ENCODE measurements at regions not wholly inside any gene's neighbourhood (a gene's known extent, or its start where the extent isn't known, plus 50 kb on each side); places are given as distances from the start of the nearest gene placed in this dataset.

GRCh38 chr17:53148058-53148457 is 674.7 kb upstream of the KIF2B start:
- no peak for FAIRE-seq

DNA sequence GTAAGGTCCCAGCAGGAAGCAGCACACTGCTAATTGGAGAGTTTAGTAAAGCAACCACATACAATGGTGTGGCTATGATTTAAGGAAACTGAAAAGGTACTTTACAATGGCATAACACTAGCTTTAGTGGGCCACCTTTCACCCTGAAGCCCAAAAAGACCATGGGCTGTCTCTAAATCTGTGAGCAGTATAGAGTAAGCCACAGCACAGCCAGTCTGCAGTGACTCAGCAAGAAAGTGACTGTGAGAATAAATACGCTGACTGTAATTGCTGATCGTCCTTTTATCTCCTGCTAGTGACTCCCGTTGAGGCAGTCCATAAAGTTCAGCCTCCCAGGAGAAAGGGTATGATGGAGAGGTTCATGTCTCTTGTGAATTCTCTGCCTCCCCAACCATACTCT is 679.8 kb upstream of the KIF2B start:
- FAIRE-seq: no peak

DNA sequence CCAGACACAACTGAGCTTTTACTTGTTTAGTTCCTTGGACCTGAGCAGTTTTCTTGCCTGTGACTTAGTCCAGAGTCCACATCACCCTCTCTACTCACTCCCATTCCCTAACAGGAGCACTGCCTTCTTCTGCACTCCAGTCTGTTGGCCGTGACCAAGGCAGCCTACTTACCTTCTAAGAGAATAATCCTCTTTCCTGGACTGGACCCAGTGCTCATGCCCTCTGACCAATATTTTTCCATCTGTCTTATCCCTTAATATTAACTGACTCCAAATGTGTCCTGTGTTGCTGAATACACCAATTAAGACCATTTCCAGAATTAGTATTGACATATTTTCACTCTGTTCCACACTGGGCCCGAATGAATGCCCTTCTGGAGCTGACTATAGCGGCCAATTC is 681.0 kb upstream of the KIF2B start:
- FAIRE-seq: no peak

DNA sequence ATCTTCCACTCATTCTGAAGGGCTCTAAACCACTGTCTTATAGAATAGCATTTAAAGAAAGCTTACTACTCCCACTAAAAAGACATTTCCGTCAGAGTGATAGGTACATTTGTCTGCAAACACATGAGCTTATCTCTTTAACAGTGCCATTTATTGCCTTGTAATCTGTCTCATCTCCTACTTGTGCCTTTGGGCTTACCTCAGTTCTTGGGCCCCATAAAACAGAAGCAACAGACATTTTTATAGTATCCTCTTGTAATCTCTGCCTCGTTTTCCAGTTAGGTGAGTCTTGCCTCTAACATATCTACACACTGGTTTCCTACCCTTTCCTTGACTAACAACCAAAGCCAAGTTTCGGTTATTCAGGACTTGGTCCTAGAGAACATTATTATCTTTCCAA is 681.4 kb upstream of the KIF2B start:
- no peak for FAIRE-seq

- FAIRE-seq: no peak
These were observed 684.9 kb upstream of the KIF2B start for GRCh38 chr17:53137869-53138268.

DNA sequence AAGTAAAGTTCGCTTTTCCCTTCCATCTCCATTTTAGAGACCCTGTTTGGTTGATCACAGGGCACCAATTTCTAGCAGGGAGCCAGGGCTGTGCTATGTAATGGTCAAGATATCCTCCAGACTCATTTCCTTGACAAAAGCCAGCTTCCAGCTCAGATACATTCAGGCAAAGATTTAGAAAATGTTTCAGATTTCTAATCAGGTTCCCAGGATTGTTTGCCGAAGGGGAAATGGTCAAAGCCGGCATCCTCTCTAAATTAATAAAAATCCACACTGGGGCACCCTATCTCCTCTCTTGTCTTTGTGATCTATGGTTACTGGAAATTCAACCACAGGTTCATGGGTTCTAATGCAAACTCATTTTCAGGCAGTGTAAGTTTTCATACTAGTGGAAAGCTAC is 686.8 kb upstream of the KIF2B start:
- FAIRE-seq: no peak

- no peak for FAIRE-seq
These were observed 688.2 kb upstream of the KIF2B start for GRCh38 chr17:53134548-53134947.

GRCh38 chr17:53133876-53134275 is 688.9 kb upstream of the KIF2B start:
- no peak for FAIRE-seq

DNA sequence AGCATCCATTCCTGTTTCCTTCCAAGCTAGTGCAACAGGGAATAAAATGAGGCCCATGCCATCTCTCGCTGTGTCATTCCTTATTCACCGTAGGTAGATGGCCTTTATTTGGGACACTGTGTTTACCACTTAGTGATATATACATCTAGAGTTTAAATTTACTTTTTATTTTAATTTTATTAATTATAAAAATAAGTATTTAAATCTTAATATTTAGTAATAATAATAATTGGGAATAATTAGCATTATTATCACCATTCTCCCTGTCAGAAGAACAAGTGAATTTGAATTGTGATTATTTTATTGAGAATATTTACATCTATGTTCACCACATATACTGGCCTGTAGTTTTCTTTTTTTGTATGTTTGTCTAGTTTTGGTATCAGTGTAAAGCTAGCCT is 692.9 kb upstream of the KIF2B start:
- FAIRE-seq: no peak

- no peak for FAIRE-seq
These were observed 695.4 kb upstream of the KIF2B start for GRCh38 chr17:53127331-53127730.

DNA sequence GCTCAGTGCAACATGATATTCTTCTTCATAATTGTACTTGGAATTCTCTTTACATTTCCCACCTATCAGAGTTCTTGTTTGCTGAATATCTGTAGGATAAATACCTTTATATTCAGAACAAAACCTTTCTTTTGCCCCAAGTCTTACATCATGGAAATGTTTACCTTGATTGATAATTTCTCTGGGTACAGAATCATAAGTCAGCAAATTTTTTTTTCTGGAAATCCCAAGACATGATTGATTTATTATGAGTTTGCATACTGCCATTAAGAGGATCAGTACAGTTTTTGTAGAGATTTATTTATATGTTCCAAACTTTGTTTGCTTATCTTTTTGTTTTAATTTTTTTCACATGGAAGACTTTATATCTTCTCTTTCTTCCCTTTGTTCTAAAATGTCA is 699.8 kb upstream of the KIF2B start:
- FAIRE-seq: no peak

GRCh38 chr17:53119773-53120172 is 703.0 kb upstream of the KIF2B start:
- FAIRE-seq: no peak

DNA sequence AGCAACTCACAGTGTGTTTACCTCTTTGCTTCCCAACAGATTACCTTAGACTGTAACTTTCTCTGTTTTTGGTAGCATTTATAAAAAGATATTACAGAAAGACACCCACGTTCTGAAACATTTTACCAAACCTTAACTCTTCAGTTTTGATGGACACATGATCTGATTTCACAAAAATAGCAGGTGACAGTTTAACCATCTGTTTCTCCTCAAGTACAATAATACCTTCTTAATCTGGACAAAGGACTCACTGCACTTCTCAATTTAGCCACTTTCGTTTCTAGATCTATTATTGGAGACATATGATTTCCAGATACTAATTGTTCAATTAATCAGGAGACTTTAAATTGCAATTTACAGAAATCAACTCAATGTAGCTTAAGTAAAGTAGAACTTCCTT is 703.8 kb upstream of the KIF2B start:
- no peak for FAIRE-seq

- no peak for FAIRE-seq
These were observed 715.8 kb upstream of the KIF2B start for GRCh38 chr17:53106886-53107285.

- FAIRE-seq: no peak
These were observed 721.0 kb upstream of the KIF2B start for GRCh38 chr17:53101706-53102105.

DNA sequence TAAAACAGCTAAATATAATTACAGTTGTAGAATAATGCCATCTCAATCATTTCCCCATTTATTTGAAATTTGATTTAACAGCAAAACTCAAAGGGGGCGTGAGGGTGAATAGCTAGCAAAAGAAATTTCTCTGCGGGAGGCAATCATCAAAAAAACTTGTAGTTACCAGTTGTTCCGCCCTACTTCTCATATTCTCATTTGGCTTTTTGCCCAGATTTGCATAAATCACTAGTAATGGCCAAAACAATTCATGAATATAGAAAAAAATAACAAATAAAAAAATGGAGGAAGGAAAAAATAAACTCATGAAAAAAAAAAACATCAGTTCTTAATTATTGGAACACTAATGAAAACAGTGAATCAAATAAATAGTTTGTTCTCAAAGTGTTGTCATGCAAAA is 722.6 kb upstream of the KIF2B start:
- no peak for FAIRE-seq

- no peak for FAIRE-seq
These were observed 729.3 kb upstream of the KIF2B start for GRCh38 chr17:53093391-53093790.

DNA sequence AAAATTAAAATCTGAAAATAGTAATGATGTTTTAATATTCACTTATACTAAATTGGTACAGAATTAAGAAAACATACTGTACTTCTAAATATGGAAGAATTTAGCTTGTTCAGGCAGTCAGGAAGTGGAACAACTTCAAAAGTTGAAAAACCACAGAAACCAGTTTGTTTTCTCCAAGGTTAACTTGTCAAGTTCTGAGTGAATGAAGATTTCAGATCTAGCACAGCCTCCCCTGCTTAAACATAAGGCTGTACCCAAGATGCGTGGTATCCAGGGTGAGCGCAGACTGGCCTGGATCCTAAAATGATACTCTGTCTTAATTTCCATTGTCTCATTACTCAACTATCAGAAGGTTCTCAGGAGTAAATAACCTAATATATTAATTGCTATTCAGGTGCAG is 730.7 kb upstream of the KIF2B start:
- no peak for FAIRE-seq

DNA sequence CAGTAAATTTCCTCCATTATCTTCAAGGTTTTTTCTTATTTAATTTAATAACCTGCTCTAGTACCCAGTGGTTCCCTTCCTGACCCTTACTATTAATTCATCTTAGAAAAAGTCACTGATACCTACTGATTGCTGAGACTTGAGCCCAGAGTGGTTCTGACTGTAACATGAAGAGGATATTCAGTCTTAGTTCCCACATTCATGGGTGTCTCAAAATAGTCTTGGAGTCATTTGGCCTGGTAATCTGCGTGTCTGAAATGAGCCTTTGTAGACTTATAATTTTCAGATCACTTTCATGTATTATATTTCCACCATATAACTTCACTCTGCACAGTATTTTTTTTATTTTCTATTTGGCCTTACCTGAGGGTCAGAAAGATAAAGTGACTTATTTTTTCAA is 732.0 kb upstream of the KIF2B start:
- FAIRE-seq: no peak

DNA sequence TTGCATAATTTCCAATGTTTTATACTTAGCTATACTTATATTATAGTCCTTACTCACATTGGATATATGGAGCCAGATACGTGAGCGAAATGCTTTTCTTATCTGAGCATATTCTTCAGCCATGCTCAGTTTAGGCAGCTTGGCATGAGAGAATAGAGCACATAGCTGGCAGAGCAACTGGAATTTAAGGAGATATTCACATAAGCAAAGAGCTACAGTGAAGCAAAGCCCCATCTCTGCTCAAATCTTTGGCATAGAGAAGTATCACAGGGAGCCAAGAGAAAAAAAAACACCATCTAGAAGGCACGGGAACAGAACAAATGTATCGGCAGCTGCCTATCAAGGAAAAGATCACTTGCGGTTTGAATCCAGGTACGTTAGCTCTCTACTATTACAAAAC is 734.2 kb upstream of the KIF2B start:
- FAIRE-seq: no peak

DNA sequence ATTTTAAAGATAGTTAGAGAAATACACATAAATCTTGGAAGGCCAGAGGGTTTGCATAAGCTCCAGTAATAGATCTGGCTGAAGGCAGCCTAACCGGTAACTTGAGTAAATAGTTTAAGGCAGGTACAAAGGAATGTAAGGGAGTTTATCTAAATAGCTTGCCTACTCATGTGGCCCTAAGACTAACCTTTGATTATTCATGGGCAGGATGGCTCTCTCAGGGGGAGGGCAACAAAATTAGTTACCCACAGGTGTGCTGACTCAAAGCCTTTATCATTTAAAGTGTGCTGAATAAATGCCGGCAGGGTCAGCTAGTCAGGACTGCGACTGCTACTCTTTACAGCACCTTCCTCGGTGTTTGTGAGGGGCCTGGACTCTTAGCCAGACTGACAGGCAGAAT is 761.3 kb upstream of the KIF2B start:
- no peak for FAIRE-seq

DNA sequence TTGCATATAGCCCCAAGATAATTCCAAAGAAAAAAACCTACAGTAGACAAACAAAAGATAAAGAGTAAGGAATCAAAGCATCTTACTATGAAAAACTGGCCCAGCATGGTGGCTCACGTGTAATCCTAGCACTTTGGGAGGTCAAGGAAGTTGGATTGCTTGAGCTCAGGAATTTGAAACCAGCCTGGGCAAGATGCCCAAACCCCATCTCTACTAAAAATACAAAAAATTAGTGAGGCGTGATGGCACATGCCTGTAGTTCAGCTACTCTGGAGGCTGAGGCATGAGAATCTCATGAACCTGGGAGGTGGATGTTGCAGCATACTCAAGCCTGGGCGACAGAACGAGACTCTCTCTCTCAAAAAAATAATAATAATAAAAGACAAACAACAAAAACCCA is 764.7 kb upstream of the KIF2B start:
- no peak for FAIRE-seq

DNA sequence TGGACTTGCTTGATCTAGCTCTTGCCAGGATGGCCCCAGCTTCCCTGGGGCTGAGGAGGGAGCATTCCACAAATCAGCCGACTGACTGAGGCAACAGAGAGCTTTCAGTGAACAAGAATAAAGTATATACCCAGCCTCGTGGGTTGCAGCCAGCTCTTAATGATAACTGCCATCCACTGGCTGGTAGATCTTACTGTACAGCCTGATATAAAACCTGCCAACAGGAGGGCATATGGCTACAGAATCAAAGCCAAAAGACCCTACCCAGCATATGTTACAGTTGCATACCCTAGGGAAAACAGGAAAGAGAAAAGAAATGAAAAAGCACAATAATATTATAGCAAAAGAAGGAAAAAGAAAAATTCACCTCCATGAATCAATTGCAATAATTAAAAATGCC is 775.9 kb upstream of the KIF2B start:
- FAIRE-seq: no peak

GRCh38 chr17:53039981-53040380 is 782.7 kb upstream of the KIF2B start:
- FAIRE-seq: no peak

GRCh38 chr17:53033297-53033696 is 789.4 kb upstream of the KIF2B start:
- no peak for FAIRE-seq

DNA sequence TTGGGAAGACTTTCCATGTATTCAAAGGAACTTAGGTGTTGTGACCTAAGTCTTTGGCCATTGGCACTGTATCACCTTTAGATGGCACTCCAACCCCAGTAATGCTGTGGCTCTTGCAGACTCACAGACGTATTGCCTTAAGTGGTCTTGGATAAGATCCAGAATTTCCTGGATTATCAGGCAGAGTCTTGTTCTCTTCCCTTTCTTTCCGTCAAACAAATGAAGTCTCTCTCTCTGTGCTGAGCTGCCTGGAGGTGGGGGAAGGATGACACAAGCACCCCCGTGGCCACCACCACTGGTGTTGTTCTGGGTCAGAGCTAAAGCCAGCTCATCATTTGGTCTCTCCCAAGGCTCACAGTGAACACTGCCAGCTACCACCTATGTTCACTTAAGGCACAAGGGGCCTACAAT is 789.9 kb upstream of the KIF2B start:
- no peak for FAIRE-seq
